Stomach (tissue), 8 donors: ENCODE measurements at regions not wholly inside any gene's neighbourhood (a gene's known extent, or its start where the extent isn't known, plus 50 kb on each side); places are given as distances from the start of the nearest gene placed in this dataset.
A peak's percentile ranks its signal among the peaks of the same experiment; 100 is the strongest.

Experiments
- DNase-seq, 2 donors: peaks; one replicate each; pipeline versions ENCODE4 v3.0.0 to v3.0.0-alpha.2; 2013 to 2019
- H3K27ac ChIP-seq, 5 donors: fragments of 200-600 bp in 4 of 5; sonication (generic) in 4 of 5; one replicate each; pipeline ENCODE4 v1.5.1; 2013 to 2019; ENCODE audit warnings: mild to moderate bottlenecking in 1 of 5, moderate library complexity in 1 of 5
- H3K27me3 ChIP-seq, 3 donors: fragments of 200-600 bp; sonication (generic); one replicate each; pipeline ENCODE4 v1.5.1; 2017 to 2019; ENCODE audit warnings: mixed run types in 1 of 3
- H3K36me3 ChIP-seq, 4 donors: fragments of 200-600 bp; sonication (generic); 1 replicate in 3 of 4; 2 replicates in 1 of 4; pipeline ENCODE4 v1.5.1; 2016 to 2019
- H3K4me1 ChIP-seq, 4 donors: fragments of 200-600 bp; sonication (generic); one replicate each; pipeline ENCODE4 v1.5.1; 2016 to 2019
- H3K4me3 ChIP-seq, 4 donors: fragments of 200-600 bp; sonication (generic) in 3 of 4; one replicate each; pipeline ENCODE4 v1.5.1; 2016 to 2019; ENCODE audit warnings: mild to moderate bottlenecking in 1 of 4
- H3K9me3 ChIP-seq, 4 donors: fragments of 200-600 bp; sonication (generic); one replicate each; pipeline ENCODE4 v1.5.1; 2016 to 2019
- EP300 ChIP-seq: sonication (generic); formaldehyde crosslinking; IDR thresholded peaks from one replicate; pipeline ENCODE4 v1.6.1; 2017; ENCODE audit warnings: antibody characterized with exemption
- POLR2A ChIP-seq, 4 donors: fragments of 450-650 bp; IDR thresholded peaks; one replicate each; pipeline ENCODE4 v1.6.1; 2016; ENCODE audit warnings: antibody characterized with exemption in 4 of 4, control low read depth in 2 of 4, mild to moderate bottlenecking in 1 of 4, moderate library complexity in 1 of 4
- POLR2AphosphoS5 ChIP-seq, 3 donors: sonication (generic); formaldehyde crosslinking; IDR thresholded peaks; one replicate each; pipeline ENCODE4 v1.6.1; 2016; ENCODE audit warnings: antibody characterized with exemption in 3 of 3
- WGBS, 5 donors: extraction: QIAGEN DNeasy Blood & Tissue Kit in 3 of 5; methylation state at CpG; one replicate each; pipeline versions ENCODE4 v1.1.5 to v1.1.7; 2013 to 2018; 5-methylcytosine and 5-hydroxymethylcytosine counted together
- intact Hi-C: fragments of 100-400 bp; cut with DNase I; formaldehyde crosslinking; loops from one replicate; pipeline ENCODE4 v1.15.1; 2023; ENCODE audit warnings: low total_unique reads
- TF ChIP-seq, protein P1 (sequence below), 7 experiments: fragments of 450-650 bp in 4 of 7; fragments of 200-600 bp in 3 of 7; sonication (generic) in 3 of 7; IDR thresholded peaks; one replicate each; pipeline ENCODE4 v1.5.1; 2016 to 2019; ENCODE audit warnings: antibody characterized with exemption in 7 of 7, control low read depth in 2 of 7, mild to moderate bottlenecking in 1 of 7
- donor health status: healthy with polysubstance abuse.
- donor health status: Bipolar disorder and iron deficiency.
- donor health status: healthy.

DNA sequence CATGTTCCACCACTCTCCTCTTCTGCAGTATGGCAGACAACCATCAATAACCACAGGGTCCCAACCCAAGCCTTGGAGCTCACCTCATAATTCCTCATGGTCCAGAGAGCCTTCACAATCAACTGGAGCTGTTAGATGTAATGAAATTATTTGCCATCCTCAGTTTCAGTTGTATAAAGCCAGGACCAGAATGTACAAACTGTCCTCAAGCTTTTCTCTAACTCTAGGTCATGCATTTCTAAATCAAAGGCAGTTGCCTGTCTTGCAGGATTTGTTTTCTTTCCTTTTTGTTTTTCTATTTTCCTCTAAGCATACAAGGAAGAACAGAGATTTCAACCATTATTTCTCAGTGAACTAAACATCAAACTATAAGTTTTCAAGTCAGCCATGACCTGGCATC lies 182.5 kb upstream of the SERP2 start:
- Histone ChIP-seq H3K4me3 (peak overlapping the region in 1 of 4 donors; percentile 5), H3K27ac (peak overlapping the region in 3 of 5 donors; percentile 47 to 62 (median 59)), H3K36me3 (no peaks in the 10 kb centered on the region), H3K27me3 (no peaks in the 10 kb centered on the region), H3K4me1 (peaks cover 0 to 19% (median 8%) of the 10 kb centered on the region in 4 donors), H3K9me3 (no peaks in the 10 kb centered on the region)
- no peak for DNase-seq
- TF ChIP-seq EP300: no peak
- no peak for TF ChIP-seq POLR2A (IDR thresholded peaks at IDR 0.05)
- TF ChIP-seq, protein P1, sequence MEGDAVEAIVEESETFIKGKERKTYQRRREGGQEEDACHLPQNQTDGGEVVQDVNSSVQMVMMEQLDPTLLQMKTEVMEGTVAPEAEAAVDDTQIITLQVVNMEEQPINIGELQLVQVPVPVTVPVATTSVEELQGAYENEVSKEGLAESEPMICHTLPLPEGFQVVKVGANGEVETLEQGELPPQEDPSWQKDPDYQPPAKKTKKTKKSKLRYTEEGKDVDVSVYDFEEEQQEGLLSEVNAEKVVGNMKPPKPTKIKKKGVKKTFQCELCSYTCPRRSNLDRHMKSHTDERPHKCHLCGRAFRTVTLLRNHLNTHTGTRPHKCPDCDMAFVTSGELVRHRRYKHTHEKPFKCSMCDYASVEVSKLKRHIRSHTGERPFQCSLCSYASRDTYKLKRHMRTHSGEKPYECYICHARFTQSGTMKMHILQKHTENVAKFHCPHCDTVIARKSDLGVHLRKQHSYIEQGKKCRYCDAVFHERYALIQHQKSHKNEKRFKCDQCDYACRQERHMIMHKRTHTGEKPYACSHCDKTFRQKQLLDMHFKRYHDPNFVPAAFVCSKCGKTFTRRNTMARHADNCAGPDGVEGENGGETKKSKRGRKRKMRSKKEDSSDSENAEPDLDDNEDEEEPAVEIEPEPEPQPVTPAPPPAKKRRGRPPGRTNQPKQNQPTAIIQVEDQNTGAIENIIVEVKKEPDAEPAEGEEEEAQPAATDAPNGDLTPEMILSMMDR (IDR thresholded peaks at IDR 0.05): no peak
- no peak for TF ChIP-seq POLR2AphosphoS5 (IDR thresholded peaks at IDR 0.05)
- intact Hi-C loops: no loop called here

DNA sequence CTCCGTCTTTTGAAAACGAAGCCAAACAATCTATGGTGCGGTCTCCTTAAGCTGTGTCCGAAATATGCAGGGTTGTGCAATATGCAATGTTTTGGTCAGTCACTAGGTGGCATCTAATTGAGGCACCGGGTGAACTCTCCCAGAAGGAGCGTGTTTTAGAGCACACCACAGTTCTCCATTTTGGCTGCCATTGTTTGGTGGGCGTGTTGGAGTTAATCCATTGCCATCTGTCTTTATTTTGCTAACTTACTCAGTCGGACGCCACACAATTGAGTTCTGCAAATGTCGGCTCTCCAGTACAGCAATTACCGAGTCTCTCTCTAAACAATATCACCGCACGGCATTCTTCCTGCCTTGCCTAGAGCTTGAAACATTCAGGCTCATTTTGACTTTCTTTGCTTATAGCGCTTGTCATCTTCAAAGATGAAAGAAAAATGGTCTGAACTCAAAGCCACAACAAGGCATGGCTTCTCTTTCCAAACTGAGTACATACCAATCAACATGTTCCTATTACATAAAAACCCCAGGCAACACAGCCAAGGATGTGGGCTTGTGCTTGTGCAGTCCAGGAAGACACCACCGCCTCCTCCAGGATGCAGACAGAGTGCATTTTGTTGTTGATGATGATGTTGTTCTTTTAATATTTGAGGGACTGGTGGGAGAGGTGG lies 182.0 kb upstream of the SERP2 start:
- Histone ChIP-seq H3K27ac (peak overlapping the region; percentile 21 to 62 (median 54)), H3K9me3 (no peaks in the 10 kb centered on the region), H3K36me3 (no peaks in the 10 kb centered on the region), H3K4me3 (peak overlapping the region in 1 of 4 donors; percentile 5), H3K27me3 (no peaks in the 10 kb centered on the region), H3K4me1 (peaks cover 0 to 19% (median 8%) of the 10 kb centered on the region in 4 donors)
- intact Hi-C loops: no loop called here
- TF ChIP-seq POLR2AphosphoS5 (IDR thresholded peaks at IDR 0.05) (peak in 2 of 3 donors; percentile 52 to 53), POLR2A (IDR thresholded peaks at IDR 0.05) (no peak), EP300 (no peak)
- TF ChIP-seq, protein P1 (IDR thresholded peaks at IDR 0.05): peak in 5 of 7 experiments; percentile 67 to 92 (median 73)
- DNase-seq: peak; percentile 43 to 82
- 42 to 70% (median 58%) methylated on average over 15 of the region's 15 CpGs for WGBS, 5 donors

DNA sequence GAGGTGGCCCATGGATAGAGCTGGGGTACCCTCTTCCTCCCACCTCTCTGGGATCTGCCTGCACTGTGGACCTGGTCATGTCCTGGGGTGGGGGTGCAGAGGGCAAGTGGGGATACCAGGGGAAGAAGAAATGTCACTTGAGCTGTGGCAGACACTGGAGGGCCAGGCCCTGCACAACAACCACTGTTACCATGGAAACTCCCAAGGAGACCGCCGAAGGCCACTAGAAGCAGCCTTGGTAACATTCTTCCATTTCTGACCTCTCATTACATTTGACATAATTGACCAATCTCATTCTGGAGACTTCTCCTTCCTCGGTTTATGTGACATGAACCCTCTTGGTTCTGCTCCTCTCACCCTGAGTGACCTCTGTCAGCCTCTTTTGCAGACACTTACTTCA lies 179.9 kb upstream of the SERP2 start:
- no peak for DNase-seq
- H3K27ac ChIP-seq: no peak overlapping the region
- H3K9me3 ChIP-seq: no peaks in the 10 kb centered on the region
- intact Hi-C loops: no loop called here
- H3K4me3 ChIP-seq: no peak overlapping the region
- 75 to 97% (median 93%) methylated on average over 3 of the region's 3 CpGs for WGBS, 5 donors
- H3K36me3 ChIP-seq: no peaks in the 10 kb centered on the region
- H3K4me1 ChIP-seq: peaks cover 10 to 36% (median 22%) of the 10 kb centered on the region in 4 donors
- no peaks in the 10 kb centered on the region for H3K27me3 ChIP-seq
- TF ChIP-seq, protein P1 (IDR thresholded peaks at IDR 0.05): no peak
- TF ChIP-seq POLR2A (IDR thresholded peaks at IDR 0.05) (no peak), EP300 (no peak), POLR2AphosphoS5 (IDR thresholded peaks at IDR 0.05) (no peak)

DNA sequence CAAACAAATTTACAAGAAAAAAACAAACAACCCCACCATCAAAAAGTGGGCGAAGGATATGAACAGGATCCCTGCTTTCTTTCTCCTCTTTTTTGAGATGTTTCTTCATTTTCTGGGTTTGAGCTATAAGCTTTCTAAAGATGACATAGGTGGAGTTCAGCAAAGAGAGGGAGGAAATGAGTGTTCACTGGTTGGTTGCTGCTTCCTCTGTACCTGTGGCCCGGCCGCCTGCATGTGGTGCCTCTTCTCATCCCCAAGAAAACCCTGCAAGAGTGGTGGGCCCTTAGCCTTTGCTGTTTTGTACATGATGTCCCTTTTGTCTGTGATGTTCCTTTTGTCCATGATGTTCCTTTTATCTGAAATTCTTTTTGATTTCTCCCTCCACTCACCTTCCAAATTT lies 178.4 kb upstream of the SERP2 start:
- TF ChIP-seq POLR2AphosphoS5 (IDR thresholded peaks at IDR 0.05): no peak
- TF ChIP-seq, protein P1 (IDR thresholded peaks at IDR 0.05): no peak
- TF ChIP-seq POLR2A (IDR thresholded peaks at IDR 0.05): no peak
- TF ChIP-seq EP300: no peak
- no peak for DNase-seq
- no peak overlapping the region for H3K4me3 ChIP-seq
- H3K4me1 ChIP-seq: peaks cover 19 to 50% (median 34%) of the 10 kb centered on the region in 4 donors
- H3K36me3 ChIP-seq: no peaks in the 10 kb centered on the region
- no peaks in the 10 kb centered on the region for H3K27me3 ChIP-seq
- no peak overlapping the region for H3K27ac ChIP-seq
- 70 to 93% (median 82%) methylated on average over 3 of the region's 3 CpGs for WGBS, 5 donors
- no peaks in the 10 kb centered on the region for H3K9me3 ChIP-seq
- intact Hi-C loops: no loop called here
